Activated CD4-positive, CD25-positive, alpha-beta regulatory T cell (primary cell): ENCODE measurements at regions not wholly inside any gene's neighbourhood (a gene's known extent, or its start where the extent isn't known, plus 50 kb on each side); places are given as distances from the start of the nearest gene placed in this dataset.

Experiments
- DNase-seq, 4 experiments: peaks; one replicate each; lab custom pipeline; 2025; lab: John Stamatoyannopoulos, UW

DNA sequence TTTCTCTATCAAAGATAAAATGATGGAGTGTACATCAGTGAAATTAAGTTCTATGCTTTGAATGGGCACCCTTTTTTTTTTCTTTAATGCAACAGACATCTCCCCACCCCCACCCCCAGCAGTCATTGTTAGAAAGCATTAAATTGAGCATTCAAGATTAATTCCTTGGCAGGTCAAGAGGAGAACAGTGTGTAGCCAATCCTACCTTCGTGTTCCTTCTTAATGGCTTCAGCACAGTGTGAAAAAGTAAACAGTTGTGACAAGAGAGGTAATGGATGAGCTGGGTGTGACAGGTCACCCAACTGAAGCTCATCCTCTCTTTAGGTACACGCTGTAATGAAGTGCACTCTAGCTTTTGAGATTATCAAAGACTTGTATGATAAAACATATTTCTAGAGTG is 198.5 kb upstream of the RARB start:
- no peak for DNase-seq

DNA sequence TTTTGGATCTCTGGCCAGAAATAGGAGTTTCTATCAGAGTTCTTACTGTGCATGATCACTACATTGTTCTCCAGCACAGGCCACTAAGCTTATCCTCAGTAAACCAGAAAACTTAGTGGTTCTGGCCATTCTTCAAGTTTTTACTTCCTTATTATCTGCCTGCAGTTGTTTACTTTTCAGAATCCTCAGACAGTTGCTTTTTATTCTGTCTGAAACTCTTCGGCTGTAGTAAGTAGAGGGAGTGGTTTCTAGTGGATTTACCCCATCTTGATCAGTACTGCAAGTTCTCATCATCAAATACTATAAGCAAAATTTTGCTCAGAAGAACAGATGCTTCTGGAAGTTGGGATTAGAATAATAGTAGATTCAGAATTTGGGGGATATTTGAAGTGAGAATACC is 193.0 kb upstream of the RARB start:
- no peak for DNase-seq

DNA sequence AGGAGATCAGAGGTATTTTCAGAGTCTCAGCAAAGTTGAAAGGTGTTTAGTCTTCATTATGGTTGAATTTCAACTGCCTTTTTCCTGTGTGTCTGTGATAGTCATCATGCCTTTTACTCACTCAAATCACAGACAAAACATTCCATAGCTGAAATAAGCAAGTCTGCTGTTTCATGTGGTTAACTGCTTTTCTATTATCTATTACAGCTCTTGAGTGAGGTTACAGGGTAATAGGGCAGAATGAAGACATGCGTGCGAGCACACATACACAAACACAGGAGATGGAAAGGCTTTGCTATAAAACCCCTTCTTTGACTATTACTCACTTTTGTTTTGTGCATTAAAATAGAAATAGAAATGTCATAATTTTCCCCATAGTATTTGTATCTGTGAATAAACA is 192.6 kb upstream of the RARB start:
- no peak for DNase-seq

DNA sequence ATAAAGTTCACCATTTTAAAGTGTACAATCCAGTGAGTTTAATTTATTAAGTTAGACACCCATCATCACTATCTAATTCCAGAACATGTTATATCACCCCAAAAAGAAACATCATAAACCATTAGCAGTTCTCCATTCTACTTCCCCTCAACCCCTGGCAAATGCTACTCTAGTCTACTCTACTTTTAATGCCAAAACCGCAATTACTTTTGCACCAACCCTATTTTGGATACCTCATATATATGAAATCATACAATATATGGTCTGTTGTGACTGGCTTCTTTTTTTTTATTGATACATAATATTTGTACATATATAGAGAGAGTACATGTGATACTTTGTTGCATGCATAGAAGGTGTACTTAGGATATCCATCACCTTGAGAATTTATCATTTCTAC is 190.5 kb upstream of the RARB start:
- DNase-seq = no peak

DNA sequence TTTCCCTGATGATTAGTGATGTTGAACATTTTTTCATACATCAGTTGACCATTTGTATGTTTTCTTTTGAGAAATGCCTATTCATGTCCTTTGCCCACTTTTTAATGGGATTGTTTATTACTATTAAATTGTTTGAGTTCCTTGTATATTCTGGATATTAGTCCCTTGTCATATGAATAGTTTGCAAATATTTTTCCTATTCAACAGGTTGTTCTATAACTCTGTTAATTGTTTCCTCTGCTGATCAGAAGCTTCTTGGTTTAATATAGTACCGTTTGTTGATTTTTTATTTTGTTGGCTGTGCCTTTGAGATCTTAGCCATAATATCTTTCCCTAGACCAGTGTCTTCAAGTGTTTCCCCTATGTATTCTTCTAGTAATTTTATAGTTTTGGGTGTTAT is 189.0 kb upstream of the RARB start:
- DNase-seq = no peak

DNA sequence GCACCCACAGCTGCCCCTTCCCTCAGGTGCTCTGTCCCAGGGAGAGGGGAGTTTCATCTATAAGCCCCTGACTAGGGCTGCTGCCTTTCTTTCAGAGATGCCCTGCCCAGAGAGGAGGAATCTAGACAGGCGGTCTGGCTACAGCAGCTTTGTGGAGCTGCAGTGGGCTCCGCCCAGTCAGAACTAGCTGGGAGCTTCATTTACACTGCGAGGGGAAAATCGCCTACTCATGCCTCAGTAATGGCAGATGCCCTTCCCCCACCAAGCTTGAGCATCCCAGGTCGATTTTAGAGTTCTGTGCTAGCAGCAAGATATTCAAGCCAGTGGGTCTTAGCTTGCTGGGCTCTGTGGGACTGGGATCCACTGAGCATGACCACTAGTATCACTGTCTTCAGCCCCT is 181.2 kb upstream of the RARB start:
- no peak for DNase-seq

DNA sequence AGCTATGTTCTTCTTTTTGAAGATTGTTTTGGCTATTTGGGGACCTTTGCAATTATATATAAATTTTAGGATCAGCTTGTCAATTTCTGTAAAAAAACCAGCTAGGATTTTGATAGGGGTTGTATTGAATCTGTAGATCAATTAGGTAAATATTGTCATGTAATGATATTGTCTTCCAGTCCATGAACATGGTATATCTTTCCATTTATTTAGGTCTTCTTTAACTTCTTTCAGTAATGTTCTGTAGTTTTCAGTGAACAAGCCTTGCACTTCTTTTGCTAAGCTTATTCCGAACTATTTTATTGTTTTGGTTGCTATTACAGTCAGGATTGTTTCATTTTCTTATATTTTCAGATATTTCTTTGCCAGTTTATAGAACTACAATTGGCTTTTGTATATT is 175.8 kb upstream of the RARB start:
- DNase-seq = no peak

DNA sequence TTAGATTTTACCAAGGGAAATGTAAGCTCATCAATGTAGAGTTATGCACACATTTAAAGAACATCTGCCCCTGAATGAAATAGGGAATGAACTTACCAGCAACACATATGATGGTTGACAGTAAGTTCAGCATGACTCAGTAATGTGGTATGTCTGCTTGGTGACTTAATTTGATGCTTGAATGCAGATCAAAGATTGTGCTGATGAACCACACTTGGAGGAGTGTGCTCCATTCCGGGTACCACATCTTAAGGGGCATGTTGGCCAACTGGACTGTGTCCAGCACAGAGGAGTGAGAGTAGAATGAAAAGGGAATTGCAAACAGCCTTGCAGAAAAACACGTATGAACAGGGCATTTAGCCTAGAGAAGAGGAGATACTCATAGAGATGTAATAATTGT is 171.0 kb upstream of the RARB start:
- no peak for DNase-seq

DNA sequence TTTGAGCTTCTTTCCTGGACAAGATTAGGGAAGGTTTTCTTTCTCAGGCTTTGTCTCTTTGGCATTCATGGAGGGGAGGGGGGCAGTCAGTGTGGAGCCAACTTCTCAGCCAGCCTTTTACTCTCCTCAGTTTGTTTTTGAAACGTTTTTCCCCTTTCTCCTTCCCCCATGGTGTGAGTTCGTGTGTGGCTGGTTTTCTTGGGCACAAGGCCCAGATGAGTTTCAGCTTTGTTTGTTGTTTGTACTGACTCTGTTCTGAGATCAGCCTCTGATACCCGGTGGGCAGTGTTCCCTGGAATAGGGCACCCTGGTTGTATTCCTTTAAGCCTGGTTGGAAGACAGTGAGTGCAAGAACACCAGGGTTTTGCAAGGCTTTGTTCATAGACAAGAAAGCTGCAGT is 168.2 kb upstream of the RARB start:
- no peak for DNase-seq

DNA sequence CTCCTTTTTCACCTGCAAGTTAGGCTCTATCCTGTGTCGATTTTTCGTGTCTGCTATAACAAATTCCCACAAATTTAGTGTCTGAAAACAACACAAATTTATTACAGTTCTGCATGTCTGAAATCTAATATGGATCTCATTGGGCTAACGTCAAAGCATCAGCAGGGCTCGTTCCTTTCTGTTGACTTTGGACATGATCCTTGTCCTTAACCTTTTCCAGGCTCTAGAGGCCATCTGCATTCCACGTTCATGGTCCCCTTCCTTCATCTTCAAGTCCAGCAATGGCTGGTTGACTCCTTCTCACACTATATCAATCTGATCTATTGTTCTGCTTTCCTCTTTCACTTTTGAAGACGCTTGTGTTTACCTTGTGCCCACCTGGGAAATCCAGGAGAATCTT is 165.7 kb upstream of the RARB start:
- DNase-seq = no peak

DNA sequence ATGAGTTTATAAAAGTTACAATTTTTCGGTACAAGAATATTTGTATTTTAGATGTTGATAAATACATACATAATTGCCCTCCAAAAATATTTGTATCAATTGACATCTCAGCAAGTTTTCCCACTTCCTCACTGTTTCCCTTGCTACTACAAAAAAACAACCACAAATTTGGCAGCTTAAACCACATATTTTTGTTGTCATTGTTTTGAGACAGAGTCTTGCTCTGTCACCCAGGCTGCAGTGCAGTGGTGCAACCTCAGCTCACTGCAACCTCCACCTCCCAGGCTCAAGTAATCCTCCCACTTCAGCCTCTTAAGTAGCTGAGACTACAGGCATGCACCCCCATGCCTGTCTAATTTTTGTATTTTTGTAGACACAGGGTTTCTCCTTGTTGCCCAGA is 162.8 kb upstream of the RARB start:
- DNase-seq = no peak

DNA sequence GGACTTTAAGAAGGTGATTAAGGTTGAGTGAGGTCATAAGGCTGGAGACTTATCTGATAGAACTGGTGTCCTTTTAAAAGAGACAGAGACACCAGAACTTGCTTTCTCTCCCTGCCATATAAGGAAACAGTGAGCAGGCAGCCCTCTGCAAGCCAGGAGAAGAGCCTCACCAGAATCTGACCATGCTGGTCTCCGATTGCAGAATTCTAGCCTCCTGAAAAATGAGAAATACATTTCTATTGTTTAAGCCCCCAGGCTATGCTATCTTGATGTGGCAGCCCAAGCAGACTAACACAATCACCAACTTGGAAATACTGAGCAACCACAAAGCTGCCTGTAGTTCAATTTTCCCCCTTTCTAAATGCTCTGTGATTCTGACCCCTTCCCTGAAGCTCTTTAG is 161.4 kb upstream of the RARB start:
- DNase-seq = no peak

DNA sequence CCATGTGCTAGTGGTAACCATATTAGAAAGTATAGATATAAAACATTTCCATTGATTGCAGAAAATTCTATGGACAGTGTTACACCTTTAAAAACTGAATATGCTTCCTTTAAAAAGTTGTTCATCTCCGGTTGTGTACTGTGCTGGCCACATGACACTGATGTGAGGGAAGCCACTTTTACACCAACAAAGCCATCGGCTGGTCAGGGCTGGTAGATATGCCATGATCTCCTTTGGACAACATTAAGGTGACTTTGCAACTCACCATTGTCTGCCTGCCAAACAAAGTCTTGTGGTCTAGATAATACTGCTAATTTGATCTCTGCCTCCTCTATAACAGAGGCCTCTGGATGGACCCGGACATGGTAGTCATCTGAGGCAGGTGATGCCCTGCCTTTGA is 156.0 kb upstream of the RARB start:
- DNase-seq = no peak

DNA sequence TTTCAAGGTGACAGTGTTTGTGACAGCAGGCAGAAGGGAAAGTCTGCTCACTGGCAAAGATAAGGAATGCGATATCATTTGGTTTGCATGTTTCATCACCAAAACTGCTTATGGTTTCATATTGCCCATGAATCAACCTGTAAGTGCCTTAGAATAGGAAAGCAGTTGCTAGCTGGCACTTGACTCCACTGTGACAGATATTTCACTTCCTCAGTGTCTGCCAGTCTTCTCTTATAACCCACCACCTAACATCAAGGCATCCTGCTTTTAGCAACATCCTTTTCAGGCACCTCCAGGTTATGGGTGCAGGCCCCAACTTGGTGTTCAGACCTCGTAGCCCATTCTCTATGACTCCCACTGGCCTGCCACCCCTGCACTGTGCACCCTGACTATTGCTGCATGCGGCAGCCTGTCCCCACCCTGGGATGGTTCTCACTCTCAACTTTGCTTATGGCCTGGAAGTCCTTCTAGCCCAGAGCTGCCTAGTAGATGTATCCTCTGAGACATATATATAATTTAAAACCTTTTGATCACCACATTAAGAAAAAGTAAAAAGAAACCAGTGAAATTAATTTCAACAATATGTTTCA is 154.4 kb upstream of the RARB start:
- no peak for DNase-seq

DNA sequence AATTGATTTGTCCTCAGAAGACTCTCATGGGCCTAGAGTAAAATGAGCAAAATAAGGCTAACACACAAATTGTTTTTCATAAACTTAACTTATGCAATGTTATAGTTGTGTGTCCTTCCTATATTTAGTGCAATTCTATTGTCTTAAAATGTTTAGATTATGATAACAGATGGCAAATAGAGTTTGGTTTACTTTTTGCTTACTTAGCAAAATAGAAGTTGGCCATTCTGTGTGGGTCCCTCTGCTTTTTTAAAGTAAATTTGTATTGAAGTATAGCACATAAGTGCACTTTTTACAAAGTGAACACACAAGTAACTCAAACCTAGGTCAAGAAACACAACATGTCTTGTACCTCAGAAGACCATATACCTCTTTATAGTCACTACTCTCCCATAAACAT is 150.6 kb upstream of the RARB start:
- DNase-seq = no peak

DNA sequence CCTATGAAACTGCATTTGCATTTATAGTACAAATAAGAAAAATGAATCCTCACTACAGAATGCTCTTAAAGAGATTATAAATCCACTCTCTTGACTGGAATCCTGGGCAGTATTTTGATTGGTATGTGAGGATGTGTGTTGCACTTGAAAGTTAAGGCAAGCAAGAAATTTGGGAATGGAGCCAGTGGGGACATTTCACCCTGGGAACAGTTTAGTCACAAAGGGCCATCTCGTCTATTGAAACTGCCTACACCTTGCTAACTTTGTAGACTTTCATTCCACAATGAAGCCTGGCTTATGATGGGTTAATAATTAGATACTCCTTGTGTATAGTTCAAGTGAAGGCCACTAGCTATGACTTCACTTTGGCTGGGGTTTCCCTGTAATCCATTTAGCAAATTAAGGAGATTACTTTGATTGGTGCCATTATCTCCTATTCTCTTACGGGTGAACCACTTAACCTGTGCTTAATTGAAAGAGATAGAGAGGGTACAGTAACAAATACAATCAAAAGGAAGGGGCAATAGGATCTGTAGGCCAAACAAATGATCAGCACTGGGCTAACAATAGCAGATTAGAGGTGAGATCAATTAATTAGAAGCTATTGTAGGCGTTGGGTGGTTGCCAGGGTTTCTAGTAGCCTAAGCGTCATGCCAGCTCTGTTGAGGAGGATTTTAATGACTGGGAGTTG is 146.9 kb upstream of the RARB start:
- no peak for DNase-seq

DNA sequence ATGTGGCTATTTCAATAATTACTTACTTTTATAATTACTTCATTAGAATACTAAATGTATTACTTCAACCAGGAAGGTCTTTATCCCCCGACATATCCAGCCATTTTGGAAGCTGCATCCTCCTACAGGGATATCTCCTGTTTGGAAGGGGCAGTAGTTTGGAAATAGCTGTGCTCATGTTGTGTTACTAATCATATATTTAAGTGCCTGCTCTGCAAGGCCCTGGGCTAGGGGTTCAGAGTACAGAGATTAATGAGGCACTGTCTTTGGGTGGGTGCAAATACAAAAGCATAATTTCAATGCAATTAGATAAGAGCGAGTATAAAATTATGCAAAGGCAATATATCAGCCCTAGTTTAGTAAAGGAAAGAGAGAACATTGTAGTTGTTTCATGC is 146.3 kb upstream of the RARB start:
- DNase-seq = no peak

DNA sequence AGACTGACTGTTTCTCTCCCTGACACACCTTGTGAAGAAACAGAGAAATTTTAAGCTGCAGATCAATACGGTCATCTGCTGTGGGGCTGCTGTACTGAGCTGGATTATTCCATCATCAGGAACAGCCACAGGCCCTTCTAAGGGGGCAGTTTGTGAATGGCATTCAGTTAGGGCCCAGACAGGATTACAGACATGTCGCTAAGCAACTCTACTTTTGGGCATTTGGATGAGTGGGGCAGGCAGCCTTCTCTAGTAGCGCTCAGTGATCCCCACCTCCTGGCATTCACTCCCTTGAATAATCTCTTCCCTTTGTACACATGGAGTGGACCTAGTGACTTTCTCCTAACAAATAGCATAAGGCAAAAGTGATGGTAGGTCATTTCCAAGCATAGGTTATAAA is 144.4 kb upstream of the RARB start:
- DNase-seq = no peak

DNA sequence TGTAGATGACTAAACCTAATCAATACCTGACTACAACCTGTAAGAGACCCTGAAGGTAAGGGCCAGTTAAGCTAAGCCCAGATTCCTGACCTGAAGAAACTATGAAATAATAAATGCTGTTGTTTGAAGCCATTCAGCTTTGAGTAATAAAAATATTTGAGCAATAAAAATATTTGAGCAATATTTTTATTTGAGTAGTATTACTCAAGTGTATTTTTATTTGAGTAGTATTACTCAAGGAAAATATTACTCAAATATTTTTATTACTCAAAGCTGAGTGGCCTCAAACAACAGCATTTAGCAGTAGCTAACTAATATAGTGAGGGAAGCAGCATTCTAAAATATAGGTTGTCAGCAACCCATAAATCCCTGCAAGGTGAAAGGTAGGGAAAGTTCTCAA is 143.8 kb upstream of the RARB start:
- DNase-seq = no peak

DNA sequence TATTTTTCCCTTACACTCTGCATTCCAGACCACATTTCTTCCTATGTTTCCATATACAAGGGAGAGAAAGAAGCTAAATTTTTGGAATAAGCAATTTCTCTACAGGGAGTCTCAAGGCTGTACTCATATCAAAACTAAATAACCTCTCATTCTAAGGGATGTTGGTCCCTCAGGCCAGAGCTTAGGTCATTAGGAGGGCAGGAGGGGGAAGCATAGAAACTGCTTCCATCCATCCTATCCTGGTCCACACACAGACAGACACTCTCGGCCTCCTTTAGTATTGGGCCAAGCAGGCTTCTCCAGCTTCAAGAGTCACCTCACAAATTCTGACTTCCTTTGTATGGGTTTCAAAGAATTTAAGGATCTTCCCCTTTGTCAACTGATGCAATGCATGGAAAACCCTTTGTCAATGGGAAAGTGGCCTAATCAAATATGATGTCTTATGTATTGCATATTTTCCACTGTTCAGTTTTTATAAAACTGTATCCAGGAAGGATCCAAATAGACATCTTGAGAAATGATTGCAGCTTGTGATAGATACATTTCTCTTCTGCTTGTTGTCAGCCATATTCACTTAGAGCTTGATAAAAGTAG is 140.7 kb upstream of the RARB start:
- DNase-seq = no peak

DNA sequence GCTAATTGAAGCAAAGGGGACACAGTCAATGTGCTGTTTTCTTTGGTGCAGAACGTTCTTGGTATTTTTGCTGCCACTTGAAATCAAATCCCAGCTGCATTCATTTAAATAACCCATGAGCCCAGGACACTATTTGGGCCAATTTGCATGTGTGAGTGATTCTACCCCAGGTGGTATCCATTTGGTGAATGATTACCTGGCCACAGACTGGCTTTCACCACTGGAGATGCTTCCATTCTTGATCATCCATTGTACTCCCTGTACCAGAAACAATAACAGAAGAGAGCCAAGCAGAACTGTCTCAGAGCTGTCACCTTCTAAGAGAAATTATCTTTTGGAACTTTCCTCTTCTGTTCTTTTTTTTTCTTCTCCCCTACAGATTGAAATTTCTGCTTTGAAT is 139.7 kb upstream of the RARB start:
- no peak for DNase-seq

DNA sequence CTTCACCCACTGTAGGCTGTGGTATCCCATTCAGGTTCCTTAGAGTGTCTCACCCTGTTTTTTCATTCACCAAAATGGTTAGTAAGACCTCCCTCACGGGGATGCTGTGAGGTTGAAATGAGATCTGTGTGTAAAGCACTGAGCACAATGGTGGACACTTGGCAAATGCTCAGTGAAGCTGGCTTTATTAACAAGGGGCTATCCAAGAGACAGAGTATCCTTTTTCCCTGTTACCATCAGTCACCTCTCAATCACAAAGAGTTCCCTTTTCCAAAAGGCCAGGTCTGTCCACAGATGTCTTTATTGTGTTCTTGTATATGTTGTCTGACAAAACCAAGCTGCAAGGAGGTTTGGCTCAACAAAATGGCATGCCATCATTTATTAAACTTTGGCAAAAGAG is 138.9 kb upstream of the RARB start:
- no peak for DNase-seq

DNA sequence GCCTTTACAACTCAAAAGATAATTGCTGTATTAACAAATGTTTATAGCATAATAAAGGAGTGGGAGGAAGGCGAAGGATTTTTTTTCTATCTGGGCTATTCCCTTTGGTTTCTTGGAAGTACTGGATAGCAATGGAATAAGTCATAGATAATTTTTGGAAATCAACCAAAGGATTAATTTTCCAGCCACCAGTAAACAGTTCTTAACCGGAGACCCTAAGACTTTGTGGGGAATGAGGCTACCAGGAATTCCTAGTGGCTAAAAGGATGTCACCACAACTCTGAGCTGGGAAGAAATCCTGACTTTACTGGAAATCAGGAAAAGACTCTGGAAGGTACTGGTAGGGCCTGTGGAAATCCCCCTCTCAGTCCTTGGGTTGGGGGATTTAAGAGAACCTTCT is 138.4 kb upstream of the RARB start:
- no peak for DNase-seq

DNA sequence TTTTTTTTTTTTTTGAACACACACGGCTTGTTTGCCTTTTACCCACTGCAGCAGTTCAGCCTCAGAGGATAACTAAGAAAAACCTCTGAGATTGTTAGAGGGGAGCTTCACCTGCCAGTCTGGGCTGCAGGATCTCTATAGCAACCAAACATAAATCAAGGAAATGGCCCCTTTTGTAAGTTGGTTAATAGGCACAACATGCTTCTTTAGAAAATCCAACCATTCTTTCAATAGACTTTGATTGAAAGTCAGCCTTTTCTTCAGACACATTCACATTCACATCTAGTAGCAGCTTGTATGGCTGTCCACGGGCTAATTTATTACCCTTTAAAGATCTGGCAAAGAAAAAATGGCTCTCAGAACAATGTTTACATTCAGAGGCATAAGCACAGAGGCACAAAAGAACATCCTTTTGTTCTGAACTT is 136.6 kb upstream of the RARB start:
- DNase-seq = no peak
